Activated naive CD8-positive, alpha-beta T cell treated with anti-CD3 and anti-CD28 coated beads, Interleukin-2, amount 50 U/mL, for 16 hours (primary cell): ENCODE measurements at regions not wholly inside any gene's neighbourhood (a gene's known extent, or its start where the extent isn't known, plus 50 kb on each side); places are given as distances from the start of the nearest gene placed in this dataset.

Source experiments
- DNase-seq: peaks from one replicate; pipeline ENCODE4 v3.0.0-alpha.2; 2020; ENCODE audit warnings: low read depth, low spot score

GRCh38 chr18:78768221-78768620 is 211.4 kb upstream of the SALL3 start:
- no peak for DNase-seq

GRCh38 chr18:78768656-78769501 is 210.7 kb upstream of the SALL3 start:
- no peak for DNase-seq

- no peak for DNase-seq
These were observed 210.0 kb upstream of the SALL3 start for GRCh38 chr18:78769502-78770105.

GRCh38 chr18:78770139-78770822 is 209.3 kb upstream of the SALL3 start:
- no peak for DNase-seq

DNA sequence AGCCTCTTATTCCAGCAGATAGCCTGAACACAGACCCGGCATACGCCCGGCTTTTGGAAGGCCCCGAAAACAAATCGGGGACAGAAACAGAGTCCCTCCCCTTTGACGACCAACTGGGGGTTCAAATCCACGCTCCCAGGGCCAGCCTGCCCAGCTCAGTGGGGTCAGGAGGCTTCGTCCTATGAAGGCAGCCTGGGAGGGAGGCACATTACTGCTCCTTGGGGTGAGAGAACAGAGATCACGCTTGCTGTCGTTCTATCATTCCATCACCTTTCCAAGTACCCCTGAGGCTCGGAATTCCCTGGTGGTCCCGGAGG is 208.8 kb upstream of the SALL3 start:
- DNase-seq, result no peak

- no peak for DNase-seq
These were observed 207.9 kb upstream of the SALL3 start for GRCh38 chr18:78771496-78772359.

DNA sequence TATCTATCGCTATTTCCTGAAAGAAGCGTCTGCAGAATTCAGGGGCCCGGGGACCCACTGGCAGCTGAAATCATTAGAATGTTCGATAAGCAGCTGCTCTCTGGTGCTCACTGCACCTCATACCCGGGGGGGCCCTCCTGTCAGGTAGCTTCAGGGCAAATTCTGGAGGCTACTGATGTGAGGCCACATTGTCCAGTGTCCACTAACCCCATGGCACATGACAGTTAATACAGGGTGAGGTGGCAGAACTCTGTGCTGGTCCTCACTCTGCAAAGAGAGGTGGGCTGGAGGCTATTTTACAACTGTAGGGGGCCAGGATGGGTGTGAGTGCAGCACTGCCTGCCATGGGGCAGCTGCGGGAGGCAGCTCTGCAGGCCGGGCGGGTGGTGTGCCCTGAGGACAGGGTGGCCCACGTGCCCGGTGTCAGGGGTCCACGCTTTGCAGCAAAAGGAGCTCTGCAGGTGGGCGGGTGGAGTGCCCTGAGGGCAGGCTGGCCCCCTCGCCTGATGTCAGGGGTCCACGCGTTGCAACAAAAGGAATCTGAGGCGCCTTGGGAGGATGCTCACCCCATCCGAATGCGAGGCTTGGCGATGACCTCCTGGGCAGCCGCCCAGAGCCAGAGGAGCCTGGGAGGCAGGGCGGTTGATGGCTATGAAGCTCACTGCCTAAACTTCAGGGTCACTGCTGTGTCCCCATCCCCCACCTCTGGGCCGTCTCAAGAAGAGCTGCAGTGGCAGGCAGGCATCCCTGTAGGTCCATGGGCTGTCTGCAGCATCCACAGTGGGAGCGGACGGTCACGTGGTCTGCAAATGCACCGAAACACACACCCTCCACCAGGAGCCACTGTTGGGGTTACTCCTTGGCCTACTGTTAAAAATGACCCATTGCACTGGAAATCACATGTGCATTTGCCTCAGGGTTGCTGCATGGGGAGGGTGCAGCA is 207.0 kb upstream of the SALL3 start:
- no peak for DNase-seq

DNA sequence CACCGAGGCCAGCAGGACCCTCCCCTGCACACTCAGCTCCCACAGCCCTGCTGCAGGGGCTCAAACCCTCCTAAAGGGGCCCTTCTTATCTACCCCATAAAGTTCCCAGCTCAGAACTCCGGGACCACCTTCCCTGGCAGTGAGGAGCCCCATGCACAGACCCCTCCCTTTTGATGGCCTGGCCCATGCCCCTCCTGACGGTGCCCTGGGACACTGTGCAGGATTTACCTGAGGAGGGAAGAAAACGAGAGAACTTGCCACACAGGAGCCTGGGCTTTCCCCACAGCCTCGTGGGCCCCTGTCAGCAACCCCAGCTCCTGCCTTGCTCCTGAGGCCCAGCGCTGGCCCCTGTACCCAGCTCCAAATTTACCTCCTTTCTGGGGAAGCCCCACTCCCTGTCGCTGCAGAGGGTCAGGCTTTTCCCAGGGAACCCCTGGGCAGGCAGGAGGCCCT is 206.3 kb upstream of the SALL3 start:
- no peak for DNase-seq

GRCh38 chr18:78773819-78774218 is 205.8 kb upstream of the SALL3 start:
- no peak for DNase-seq

DNA sequence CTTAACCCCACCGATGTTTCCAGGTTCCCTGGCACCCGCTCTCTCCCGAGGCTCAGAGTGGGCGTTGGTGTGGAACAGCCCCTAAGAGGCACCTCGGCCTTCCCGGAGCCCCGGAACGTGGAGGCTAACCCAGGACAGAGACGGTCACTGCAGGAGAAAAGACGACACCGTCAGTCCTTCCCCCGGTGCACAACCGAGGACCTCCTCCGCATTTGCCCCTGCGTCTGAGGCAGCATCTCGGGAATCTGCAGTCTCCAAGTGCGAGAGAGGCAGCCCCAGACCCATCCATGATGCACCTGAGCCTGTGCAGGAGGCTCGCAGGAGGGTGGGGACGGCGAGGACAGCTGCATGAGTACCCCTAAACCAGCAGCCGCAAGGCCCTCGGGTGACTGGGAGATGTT is 204.9 kb upstream of the SALL3 start:
- DNase-seq, result no peak

DNA sequence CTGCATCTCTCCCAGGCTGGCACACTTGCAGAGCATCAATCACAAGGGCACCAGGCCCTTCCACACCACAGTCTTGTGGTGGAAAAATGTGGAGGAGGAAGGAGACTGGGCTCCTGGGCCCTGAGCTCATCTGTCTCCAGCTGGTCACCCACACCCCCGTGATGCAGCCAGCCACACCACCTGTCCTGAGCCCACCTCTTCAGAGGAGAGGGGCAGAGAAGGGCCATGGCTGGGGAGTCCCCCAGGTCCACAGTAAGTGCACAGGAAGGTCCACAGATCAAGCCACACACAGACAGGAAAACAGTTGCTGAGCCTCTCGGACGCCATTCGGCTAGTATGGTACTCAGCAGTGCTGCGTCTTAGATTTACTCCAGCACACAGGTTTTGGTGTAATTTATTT is 203.5 kb upstream of the SALL3 start:
- no peak for DNase-seq

- DNase-seq, result no peak
These were observed 202.8 kb upstream of the SALL3 start for GRCh38 chr18:78776706-78777285.

GRCh38 chr18:78777992-78778391 is 201.6 kb upstream of the SALL3 start:
- DNase-seq, result no peak

DNA sequence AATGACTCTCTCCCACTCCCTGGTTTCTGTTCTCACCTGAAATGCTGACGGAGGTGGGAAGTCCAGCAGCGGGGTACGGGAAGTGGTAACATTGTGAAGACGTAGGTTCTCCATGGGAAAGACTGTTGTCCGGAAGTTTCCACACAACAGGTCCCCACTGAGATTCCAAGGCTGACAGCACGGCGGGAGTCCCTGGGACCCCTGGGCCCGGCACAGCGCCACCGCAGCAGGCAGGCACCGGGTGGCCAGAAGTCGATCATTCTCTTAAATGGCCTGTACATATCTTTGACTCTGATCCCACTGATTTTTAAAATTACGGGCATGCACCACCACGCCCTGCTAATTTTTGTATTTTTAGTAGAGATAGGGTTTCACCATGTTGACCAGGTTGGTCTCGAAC is 201.0 kb upstream of the SALL3 start:
- DNase-seq, result no peak

GRCh38 chr18:78779996-78780718 is 199.5 kb upstream of the SALL3 start:
- DNase-seq, result no peak

DNA sequence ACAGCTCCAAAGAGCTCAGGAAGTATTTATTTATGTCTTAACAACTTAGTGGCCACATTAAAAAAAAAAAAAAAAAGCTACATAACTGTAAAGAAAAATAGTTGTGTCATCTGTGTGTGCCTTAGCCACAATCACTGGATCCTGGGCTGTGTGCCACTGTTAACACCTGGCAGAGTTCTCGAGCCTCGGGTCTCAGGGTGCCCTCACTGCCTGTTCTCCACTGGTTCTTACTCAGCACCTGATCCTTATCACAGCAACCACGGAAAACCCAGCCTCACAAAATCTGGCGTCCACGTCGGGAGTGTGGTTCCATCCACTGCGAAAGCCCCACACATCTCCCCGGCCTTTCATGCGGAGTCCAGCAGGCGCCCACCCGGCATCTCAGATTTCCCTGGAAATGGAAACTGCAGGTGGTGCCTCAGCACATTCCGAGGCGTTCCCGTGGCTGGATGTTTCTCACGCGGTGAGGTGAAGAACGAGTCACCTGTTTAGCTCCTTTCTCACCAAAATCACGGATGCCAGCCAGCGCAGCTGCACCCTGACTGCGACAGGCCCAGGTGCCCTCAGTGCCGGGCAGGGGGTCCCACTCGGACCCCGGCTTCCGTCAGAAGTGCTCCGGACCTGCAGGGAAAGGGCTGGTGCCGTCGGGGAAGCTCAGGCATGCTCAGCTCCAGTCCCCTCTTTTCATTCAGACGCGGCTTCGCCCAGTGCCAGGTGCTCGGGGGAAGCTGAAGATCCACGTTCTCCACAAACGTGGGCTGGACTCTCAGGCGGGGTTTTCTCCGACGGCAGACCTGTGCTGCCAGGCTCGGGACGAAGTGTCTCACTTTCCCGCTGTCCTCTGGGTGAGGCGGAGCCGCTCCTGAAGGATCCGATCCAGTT is 198.7 kb upstream of the SALL3 start:
- no peak for DNase-seq

DNA sequence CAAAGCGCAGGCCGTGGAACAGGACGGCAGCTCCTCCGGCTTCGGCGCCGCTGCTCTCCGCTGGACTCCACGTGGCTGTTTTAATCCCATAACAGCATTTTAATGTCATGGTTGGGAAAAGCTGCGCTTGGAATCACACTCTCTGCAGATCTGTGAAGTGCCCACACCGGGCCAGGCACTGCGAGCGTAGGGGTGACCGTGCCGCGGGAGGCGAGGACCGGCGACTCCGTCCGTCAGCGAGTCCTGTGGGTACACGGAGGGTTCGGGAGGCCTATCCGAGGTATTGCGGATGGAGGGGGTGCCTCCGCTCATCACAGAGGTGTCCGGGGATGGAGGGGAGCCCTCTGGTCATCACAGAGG is 198.0 kb upstream of the SALL3 start:
- no peak for DNase-seq

GRCh38 chr18:78782951-78783563 is 196.6 kb upstream of the SALL3 start:
- no peak for DNase-seq
